H9 (cell line): ENCODE measurements at regions not wholly inside any gene's neighbourhood (a gene's known extent, or its start where the extent isn't known, plus 50 kb on each side); places are given as distances from the start of the nearest gene placed in this dataset.

ENCODE experiments used
- DNase-seq: peaks from one replicate; pipeline ENCODE4 v3.0.0-alpha.2; 2017
- H2AFZ ChIP-seq: one replicate; pipeline ENCODE4 v1.6.1; 2013; ENCODE audit warnings: mild to moderate bottlenecking, low read length, control low read depth, moderate library complexity
- H2AK5ac ChIP-seq: 2 replicates; pipeline ENCODE4 v1.6.1; 2013; ENCODE audit warnings: low read length, control low read depth, mixed read lengths; ENCODE audit not compliant: insufficient read length
- H2BK120ac ChIP-seq: one replicate; pipeline ENCODE4 v1.6.1; 2013; ENCODE audit warnings: low read depth, mild to moderate bottlenecking, low read length, control low read depth, inconsistent platforms; ENCODE audit not compliant: poor library complexity, severe bottlenecking
- H2BK12ac ChIP-seq: 2 replicates; pipeline ENCODE4 v1.6.1; 2013; ENCODE audit warnings: low read length, control low read depth, mixed read lengths, low read depth; ENCODE audit not compliant: insufficient read length
- H2BK15ac ChIP-seq: 2 replicates; pipeline ENCODE4 v1.6.1; 2013; ENCODE audit warnings: low read depth, low read length, control low read depth
- H2BK20ac ChIP-seq: one replicate; pipeline ENCODE4 v1.6.1; 2013; ENCODE audit warnings: low read depth, mild to moderate bottlenecking, low read length, control low read depth, inconsistent platforms; ENCODE audit not compliant: poor library complexity, severe bottlenecking
- H2BK5ac ChIP-seq: 2 replicates; pipeline ENCODE4 v1.6.1; 2013; ENCODE audit warnings: low read length, control low read depth, mixed read lengths; ENCODE audit not compliant: insufficient read length
- H3K14ac ChIP-seq: 2 replicates; pipeline ENCODE4 v1.6.1; 2013; ENCODE audit warnings: low read length, control low read depth; ENCODE audit not compliant: insufficient read depth
- H3K18ac ChIP-seq: 2 replicates; pipeline ENCODE4 v1.6.1; 2013; ENCODE audit warnings: low read depth, mild to moderate bottlenecking, mixed read lengths, low read length, control low read depth; ENCODE audit not compliant: insufficient read length
- H3K23ac ChIP-seq: 2 replicates; pipeline ENCODE4 v1.6.1; 2013; ENCODE audit warnings: low read length, control low read depth, mixed read lengths, low read depth; ENCODE audit not compliant: insufficient read length
- H3K23me2 ChIP-seq: 2 replicates; pipeline ENCODE4 v1.6.1; 2013; ENCODE audit warnings: low read depth, mild to moderate bottlenecking, mixed read lengths, low read length, control low read depth; ENCODE audit not compliant: insufficient read length, poor library complexity, severe bottlenecking
- H3K27ac ChIP-seq: 2 replicates; pipeline ENCODE4 v1.5.1; 2013; ENCODE audit warnings: low read length, control low read depth, mixed read lengths, low read depth; ENCODE audit not compliant: insufficient read length
- H3K27me3 ChIP-seq: 2 replicates; pipeline ENCODE4 v1.6.1; 2013; ENCODE audit warnings: low read length, control low read depth, inconsistent platforms; ENCODE audit not compliant: insufficient read depth
- H3K4ac ChIP-seq: 2 replicates; pipeline ENCODE4 v1.6.1; 2013; ENCODE audit warnings: low read depth, mild to moderate bottlenecking, control low read depth, inconsistent platforms, low read length, moderate library complexity
- H3K4me1 ChIP-seq: 2 replicates; pipeline ENCODE4 v1.6.1; 2013; ENCODE audit warnings: low read length, control low read depth, inconsistent platforms; ENCODE audit not compliant: insufficient read depth
- H3K4me2 ChIP-seq: 2 replicates; pipeline ENCODE4 v1.6.1; 2013; ENCODE audit warnings: low read length, control low read depth, mixed read lengths; ENCODE audit not compliant: insufficient read length, insufficient read depth
- H3K56ac ChIP-seq: 2 replicates; pipeline ENCODE4 v1.6.1; 2013; ENCODE audit warnings: low read depth, mild to moderate bottlenecking, mixed read lengths, low read length, control low read depth; ENCODE audit not compliant: insufficient read length
- H3K79me1 ChIP-seq: 2 replicates; pipeline ENCODE4 v1.6.1; 2013; ENCODE audit warnings: low read depth, mild to moderate bottlenecking, moderate library complexity, low read length, control low read depth, inconsistent platforms; ENCODE audit not compliant: insufficient read depth, poor library complexity, severe bottlenecking
- H3K79me2 ChIP-seq: 2 replicates; pipeline ENCODE4 v1.6.1; 2013; ENCODE audit warnings: low read length, control low read depth, inconsistent platforms; ENCODE audit not compliant: insufficient read depth
- H3K9ac ChIP-seq: 2 replicates; pipeline ENCODE4 v1.6.1; 2013; ENCODE audit warnings: low read length, control low read depth, mixed read lengths; ENCODE audit not compliant: insufficient read length; ENCODE audit errors: extremely low read depth
- H3K9me3 ChIP-seq: one replicate; pipeline ENCODE4 v1.6.1; 2013; ENCODE audit warnings: low read depth, low read length, inconsistent platforms; ENCODE audit not compliant: control insufficient read depth
- H3T11ph ChIP-seq: one replicate; pipeline ENCODE4 v1.6.1; 2013; ENCODE audit warnings: mild to moderate bottlenecking, low read length, control low read depth, inconsistent platforms
- H4K20me1 ChIP-seq: one replicate; pipeline ENCODE4 v1.6.1; 2013; ENCODE audit not compliant: control insufficient read depth, insufficient read length, insufficient read depth
- H4K5ac ChIP-seq: 2 replicates; pipeline ENCODE4 v1.6.1; 2013; ENCODE audit warnings: low read depth, mild to moderate bottlenecking, mixed read lengths, low read length, control low read depth; ENCODE audit not compliant: insufficient read length
- H4K8ac ChIP-seq: replicated peaks from 2 replicates; pipeline ENCODE4 v1.6.1; 2013; ENCODE audit warnings: low read length, control low read depth, mixed read lengths, low read depth; ENCODE audit not compliant: insufficient read length
- H4K91ac ChIP-seq: 2 replicates; pipeline ENCODE4 v1.6.1; 2013; ENCODE audit warnings: low read depth, mild to moderate bottlenecking, moderate library complexity, mixed read lengths, low read length, control low read depth; ENCODE audit not compliant: insufficient read length
- H3K27ac Mint-ChIP-seq, 3 experiments: 2 replicates in 2 of 3; 3 replicates in 1 of 3; pipeline ENCODE4 v1.8.0; 2020 to 2021; ENCODE audit warnings: mixed read lengths in 3 of 3, mild to moderate bottlenecking in 1 of 3, moderate library complexity in 1 of 3
- H3K27me3 Mint-ChIP-seq: 2 replicates; pipeline ENCODE4 v1.8.0; 2021; ENCODE audit warnings: low read depth, mild to moderate bottlenecking, moderate library complexity, mixed read lengths
- H3K36me3 Mint-ChIP-seq, 3 experiments: 2 replicates in 2 of 3; 3 replicates in 1 of 3; pipeline ENCODE4 v1.8.0; 2020 to 2021; ENCODE audit warnings: low read depth in 3 of 3, mixed read lengths in 3 of 3; ENCODE audit not compliant: insufficient read depth in 1 of 3
- H3K4me1 Mint-ChIP-seq, 2 experiments: 2 replicates each; pipeline ENCODE4 v1.8.0; 2020; ENCODE audit warnings: mixed read lengths in 2 of 2
- H3K4me3 Mint-ChIP-seq, 2 experiments: 2 replicates in 1 of 2; 3 replicates in 1 of 2; pipeline ENCODE4 v1.8.0; 2020 to 2021; ENCODE audit warnings: mild to moderate bottlenecking in 2 of 2, mixed read lengths in 2 of 2, moderate library complexity in 1 of 2
- H3K9me3 Mint-ChIP-seq, 2 experiments: 2 replicates in 1 of 2; 3 replicates in 1 of 2; pipeline ENCODE4 v1.8.0; 2020; ENCODE audit warnings: mild to moderate bottlenecking in 2 of 2, mixed read lengths in 2 of 2, moderate library complexity in 1 of 2
- CTCF ChIP-seq: fragments of 200-600 bp; sonication (generic); conservative IDR thresholded peaks from 3 replicates; pipeline ENCODE4 v1.8.0; 2021; ENCODE audit warnings: antibody characterized with exemption, mild to moderate bottlenecking
- WGBS: extraction: QIAGEN DNeasy Blood & Tissue Kit; methylation state at CpG from one replicate; pipeline ENCODE4 v1.1.7; 2013; ENCODE audit warnings: missing lambda C conversion rate, low lambda C conversion rate, mixed read lengths; ENCODE audit not compliant: insufficient read length; ENCODE audit errors: extremely low coverage; 5-methylcytosine and 5-hydroxymethylcytosine counted together

GRCh38 chr6:19270616-19271015 lies 566.6 kb upstream of the ID4 start:
- H4K20me1 ChIP-seq: no peaks in the 10 kb centered on the region
- Mint-ChIP-seq H3K9me3 (peaks cover 3 to 14% of the 10 kb centered on the region in 2 experiments; a peak in 4 of 5 replicates), H3K4me1 (no peaks in the 10 kb centered on the region), H3K4me3 (no peak overlapping the region), H3K27me3 (no peaks in the 10 kb centered on the region; the same call in none of the 2 replicates), H3K27ac (no peak overlapping the region), H3K36me3 (peaks cover 0 to 5% (median 0%) of the 10 kb centered on the region in 3 experiments; a peak in 2 of 7 replicates)
- no peaks in the 10 kb centered on the region for H3K4me1 ChIP-seq
- H3K23me2 ChIP-seq: no peaks in the 10 kb centered on the region
- H2BK20ac ChIP-seq: no peak overlapping the region
- H3T11ph ChIP-seq: no peak overlapping the region
- no peak overlapping the region for H3K27ac ChIP-seq
- H3K27me3 ChIP-seq: no peaks in the 10 kb centered on the region
- H4K5ac ChIP-seq: no peak overlapping the region
- no peak overlapping the region for H2BK12ac ChIP-seq
- no peak overlapping the region for H3K23ac ChIP-seq
- no peak overlapping the region for H2BK120ac ChIP-seq
- H4K8ac ChIP-seq: no peak overlapping the region
- TF ChIP-seq CTCF: no peak
- WGBS: no CpG with 5 or more reads among the region's 15 CpGs
- H3K14ac ChIP-seq: no peak overlapping the region
- H3K4ac ChIP-seq: no peak overlapping the region
- no peaks in the 10 kb centered on the region for H3K79me1 ChIP-seq
- H4K91ac ChIP-seq: no peak overlapping the region
- H3K4me2 ChIP-seq: no peak overlapping the region
- no peak overlapping the region for H3K56ac ChIP-seq
- no peak overlapping the region for H3K9ac ChIP-seq
- H2BK5ac ChIP-seq: no peak overlapping the region
- no peaks in the 10 kb centered on the region for H3K9me3 ChIP-seq
- no peak overlapping the region for H2BK15ac ChIP-seq
- no peak for DNase-seq
- no peaks in the 10 kb centered on the region for H3K79me2 ChIP-seq
- H2AFZ ChIP-seq: no peak overlapping the region
- no peak overlapping the region for H2AK5ac ChIP-seq
- H3K18ac ChIP-seq: no peak overlapping the region
